ENCODE measurements at regions not wholly inside any gene's neighbourhood (a gene's known extent, or its start where the extent isn't known, plus 50 kb on each side); places are given as distances from the start of the nearest gene placed in this dataset.

DNA sequence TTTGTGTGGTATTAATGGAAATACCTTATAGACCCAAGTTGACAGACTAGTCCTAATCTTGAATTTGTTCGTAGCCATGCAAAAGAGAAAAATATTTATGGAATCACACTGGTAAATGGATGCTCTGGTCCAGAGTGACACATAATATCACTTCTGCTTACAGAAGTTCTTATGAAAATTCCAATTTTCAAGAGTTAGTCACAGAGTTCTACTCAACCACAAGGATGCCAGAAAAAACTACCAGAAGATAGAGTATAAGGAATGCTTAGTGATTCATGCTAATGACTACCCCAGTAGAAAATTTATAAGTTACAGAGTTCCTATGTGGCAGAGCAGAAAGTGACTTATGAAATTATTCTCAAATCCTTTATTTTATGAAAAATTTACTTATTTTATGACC is 1384.8 kb downstream of the FAM133A start:
- Histone ChIP-seq H3K4me3 (ENCODE audit: low read depth, low read length) (no peak overlapping the region), H3K36me3 (ENCODE audit: control insufficient read depth in 2 of 2, insufficient read depth in 1 of 2, low read length in 2 of 2) (no peaks in the 10 kb centered on the region), H3K9me3 (ENCODE audit: control insufficient read depth, insufficient read depth, low read depth, low read length) (no peaks in the 10 kb centered on the region), H3K4me1 (ENCODE audit: control insufficient read depth, insufficient read depth, low read length) (no peaks in the 10 kb centered on the region), H3K27ac (ENCODE audit: extremely low read depth, low read depth, low read length) (no peak overlapping the region)
- ChIA-PET CTCF (no interaction called here), POLR2A (no interaction called here)
- TF ChIP-seq ZNF510 (tag by site-specific recombination; IDR thresholded peaks at IDR 0.05; ENCODE audit: insufficient replicate concordance) = no peak
- TF ChIP-seq HOXD13 (CRISPR knock-in tag; IDR thresholded peaks at IDR 0.05; ENCODE audit: borderline replicate concordance) = no peak
- TF ChIP-seq ZFP3 (tag by site-specific recombination; IDR thresholded peaks at IDR 0.05; ENCODE audit: low read depth) = no peak
- no peak for TF ChIP-seq ZNF626 (tag by site-specific recombination; IDR thresholded peaks at IDR 0.05)
- no peak for TF ChIP-seq ZNF175 (tag by site-specific recombination; IDR thresholded peaks at IDR 0.05)
- no peak for TF ChIP-seq ZNF292 (tag by site-specific recombination; IDR thresholded peaks at IDR 0.05; ENCODE audit: borderline replicate concordance, low read depth)
- TF ChIP-seq, protein P1, sequence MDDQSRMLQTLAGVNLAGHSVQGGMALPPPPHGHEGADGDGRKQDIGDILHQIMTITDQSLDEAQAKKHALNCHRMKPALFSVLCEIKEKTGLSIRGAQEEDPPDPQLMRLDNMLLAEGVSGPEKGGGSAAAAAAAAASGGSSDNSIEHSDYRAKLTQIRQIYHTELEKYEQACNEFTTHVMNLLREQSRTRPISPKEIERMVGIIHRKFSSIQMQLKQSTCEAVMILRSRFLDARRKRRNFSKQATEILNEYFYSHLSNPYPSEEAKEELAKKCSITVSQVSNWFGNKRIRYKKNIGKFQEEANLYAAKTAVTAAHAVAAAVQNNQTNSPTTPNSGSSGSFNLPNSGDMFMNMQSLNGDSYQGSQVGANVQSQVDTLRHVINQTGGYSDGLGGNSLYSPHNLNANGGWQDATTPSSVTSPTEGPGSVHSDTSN (CRISPR knock-in tag; IDR thresholded peaks at IDR 0.05) = no peak
- no peak for TF ChIP-seq ZNF791 (tag by site-specific recombination; IDR thresholded peaks at IDR 0.05)
- TF ChIP-seq SCRT1 (tag by site-specific recombination; IDR thresholded peaks at IDR 0.05; ENCODE audit: borderline replicate concordance) = no peak
- TF ChIP-seq HOXC10 (CRISPR knock-in tag; IDR thresholded peaks at IDR 0.05) = no peak
- TF ChIP-seq, protein P2, sequence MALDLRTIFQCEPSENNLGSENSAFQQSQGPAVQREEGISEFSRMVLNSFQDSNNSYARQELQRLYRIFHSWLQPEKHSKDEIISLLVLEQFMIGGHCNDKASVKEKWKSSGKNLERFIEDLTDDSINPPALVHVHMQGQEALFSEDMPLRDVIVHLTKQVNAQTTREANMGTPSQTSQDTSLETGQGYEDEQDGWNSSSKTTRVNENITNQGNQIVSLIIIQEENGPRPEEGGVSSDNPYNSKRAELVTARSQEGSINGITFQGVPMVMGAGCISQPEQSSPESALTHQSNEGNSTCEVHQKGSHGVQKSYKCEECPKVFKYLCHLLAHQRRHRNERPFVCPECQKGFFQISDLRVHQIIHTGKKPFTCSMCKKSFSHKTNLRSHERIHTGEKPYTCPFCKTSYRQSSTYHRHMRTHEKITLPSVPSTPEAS (tag by site-specific recombination; IDR thresholded peaks at IDR 0.05) = no peak
- no peak for TF ChIP-seq MEIS1 (CRISPR knock-in tag; IDR thresholded peaks at IDR 0.05; ENCODE audit: borderline replicate concordance)
- no peak for TF ChIP-seq ZBTB1 (tag by site-specific recombination; IDR thresholded peaks at IDR 0.05)
- TF ChIP-seq, protein P3, sequence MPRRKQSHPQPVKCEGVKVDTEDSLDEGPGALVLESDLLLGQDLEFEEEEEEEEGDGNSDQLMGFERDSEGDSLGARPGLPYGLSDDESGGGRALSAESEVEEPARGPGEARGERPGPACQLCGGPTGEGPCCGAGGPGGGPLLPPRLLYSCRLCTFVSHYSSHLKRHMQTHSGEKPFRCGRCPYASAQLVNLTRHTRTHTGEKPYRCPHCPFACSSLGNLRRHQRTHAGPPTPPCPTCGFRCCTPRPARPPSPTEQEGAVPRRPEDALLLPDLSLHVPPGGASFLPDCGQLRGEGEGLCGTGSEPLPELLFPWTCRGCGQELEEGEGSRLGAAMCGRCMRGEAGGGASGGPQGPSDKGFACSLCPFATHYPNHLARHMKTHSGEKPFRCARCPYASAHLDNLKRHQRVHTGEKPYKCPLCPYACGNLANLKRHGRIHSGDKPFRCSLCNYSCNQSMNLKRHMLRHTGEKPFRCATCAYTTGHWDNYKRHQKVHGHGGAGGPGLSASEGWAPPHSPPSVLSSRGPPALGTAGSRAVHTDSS (tag by site-specific recombination; IDR thresholded peaks at IDR 0.05) = no peak
- no peak for TF ChIP-seq TCF7L2 (IDR thresholded peaks at IDR 0.05; ENCODE audit: borderline replicate concordance, low read depth, low read length)
- no peak for TF ChIP-seq ZNF23 (tag by site-specific recombination; IDR thresholded peaks at IDR 0.05; ENCODE audit: borderline replicate concordance)

DNA sequence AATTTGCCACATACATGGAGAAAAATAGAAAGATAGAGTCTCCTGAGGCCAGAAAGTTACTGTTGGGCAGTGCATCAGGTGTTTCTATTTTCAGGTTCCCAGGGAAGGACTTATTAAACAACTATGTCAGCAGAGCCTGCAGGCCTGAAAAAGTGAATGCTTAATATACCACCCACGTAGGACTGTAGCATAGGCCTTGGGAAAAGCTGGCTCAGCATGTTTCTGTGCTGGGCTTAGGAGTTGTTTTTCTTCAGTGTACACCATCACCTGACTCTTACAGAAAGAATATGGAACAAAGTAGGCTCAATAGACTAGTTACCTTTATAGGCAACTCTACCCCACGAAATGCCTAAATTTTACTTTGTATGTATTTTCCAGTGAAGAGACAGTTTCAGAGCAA is 1385.9 kb downstream of the FAM133A start:
- Histone ChIP-seq H3K4me1 (ENCODE audit: control insufficient read depth, insufficient read depth, low read length) (no peaks in the 10 kb centered on the region), H3K36me3 (ENCODE audit: control insufficient read depth in 2 of 2, insufficient read depth in 1 of 2, low read length in 2 of 2) (no peaks in the 10 kb centered on the region), H3K4me3 (ENCODE audit: low read depth, low read length) (no peak overlapping the region), H3K9me3 (ENCODE audit: control insufficient read depth, insufficient read depth, low read depth, low read length) (no peaks in the 10 kb centered on the region), H3K27ac (ENCODE audit: extremely low read depth, low read depth, low read length) (no peak overlapping the region)
- CTCF ChIA-PET = interaction anchor here (1.8 to 1.9 kb wide), 2 partner anchors 13 to 17 kb away, joined by 4 to 5 read pairs; no protein-coding TSS in a partner anchor
- TF ChIP-seq ZNF776 (tag by site-specific recombination; IDR thresholded peaks at IDR 0.05; ENCODE audit: borderline replicate concordance) (no peak), BCL11A (tag by site-specific recombination; IDR thresholded peaks at IDR 0.05; ENCODE audit: low read depth) (no peak)
- POLR2A ChIA-PET = no interaction called here

DNA sequence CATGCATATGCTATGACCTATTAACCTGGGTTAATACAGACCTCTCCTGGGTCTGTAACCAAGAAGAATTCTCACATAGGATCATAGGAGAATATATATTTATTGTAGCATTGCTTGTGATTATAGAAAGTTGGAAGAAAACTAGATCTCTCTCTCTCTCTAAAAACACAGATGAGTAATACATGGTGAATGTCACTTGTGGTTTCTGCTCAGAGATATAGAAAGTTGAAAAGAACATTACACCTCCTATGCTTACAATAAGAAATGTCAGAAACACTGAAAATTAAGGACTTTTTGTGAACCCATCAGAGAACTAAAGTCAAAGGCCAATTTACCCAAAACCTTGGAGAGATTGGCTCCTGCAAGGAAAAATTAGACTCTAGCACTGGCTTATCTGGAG is 1389.5 kb downstream of the FAM133A start:
- Histone ChIP-seq H3K9me3 (ENCODE audit: control insufficient read depth, insufficient read depth, low read depth, low read length) (no peaks in the 10 kb centered on the region), H3K4me3 (ENCODE audit: low read depth, low read length) (no peak overlapping the region), H3K4me1 (ENCODE audit: control insufficient read depth, insufficient read depth, low read length) (no peaks in the 10 kb centered on the region), H3K27ac (ENCODE audit: extremely low read depth, low read depth, low read length) (no peak overlapping the region), H3K36me3 (ENCODE audit: control insufficient read depth in 2 of 2, insufficient read depth in 1 of 2, low read length in 2 of 2) (no peaks in the 10 kb centered on the region)
- POLR2A ChIA-PET = no interaction called here
- CTCF ChIA-PET = interaction anchor here (1.4 kb wide), 1 partner anchor 13 kb away, joined by 7 read pairs; no protein-coding TSS in a partner anchor
- TF ChIP-seq ZNF549 (tag by site-specific recombination; IDR thresholded peaks at IDR 0.05) (no peak), ZNF658 (tag by site-specific recombination; IDR thresholded peaks at IDR 0.05) (no peak), ZSCAN30 (tag by site-specific recombination; IDR thresholded peaks at IDR 0.05) (no peak), YY2 (tag by site-specific recombination; IDR thresholded peaks at IDR 0.05) (no peak), ZNF266 (tag by site-specific recombination; IDR thresholded peaks at IDR 0.05; ENCODE audit: low read depth) (no peak), ZNF114 (tag by site-specific recombination; IDR thresholded peaks at IDR 0.05) (no peak), SALL2 (tag by site-specific recombination; IDR thresholded peaks at IDR 0.05; ENCODE audit: borderline replicate concordance) (no peak), ZNF626 (tag by site-specific recombination; IDR thresholded peaks at IDR 0.05) (no peak), ZNF19 (tag by site-specific recombination; IDR thresholded peaks at IDR 0.05; ENCODE audit: low read depth) (no peak), ZNF221 (tag by site-specific recombination; IDR thresholded peaks at IDR 0.05; ENCODE audit: borderline replicate concordance) (no peak), ZNF140 (tag by site-specific recombination; IDR thresholded peaks at IDR 0.05) (no peak), ZNF248 (tag by site-specific recombination; IDR thresholded peaks at IDR 0.05) (no peak), KLF7 (tag by site-specific recombination; IDR thresholded peaks at IDR 0.05; ENCODE audit: borderline replicate concordance) (no peak), GLI2 (tag by site-specific recombination; IDR thresholded peaks at IDR 0.05; ENCODE audit: borderline replicate concordance, low read depth) (no peak)

Data from HEK293 (cell line).